Mesenchymal stem cell (in vitro differentiated cells and primary cell): ENCODE measurements at regions not wholly inside any gene's neighbourhood (a gene's known extent, or its start where the extent isn't known, plus 50 kb on each side); places are given as distances from the start of the nearest gene placed in this dataset.

Experiments
- DNase-seq: peaks from one replicate; pipeline ENCODE4 v3.0.0-alpha.2; 2013
- H2AFZ ChIP-seq: one replicate; pipeline ENCODE4 v1.6.1; 2013; ENCODE audit warnings: low read depth, mild to moderate bottlenecking, control low read depth, inconsistent platforms, low read length, moderate library complexity
- H2AK5ac ChIP-seq: 2 replicates; pipeline ENCODE4 v1.6.1; 2013; ENCODE audit warnings: low read length, moderate library complexity, mild to moderate bottlenecking, inconsistent platforms; ENCODE audit not compliant: severe bottlenecking
- H2BK120ac ChIP-seq: one replicate; pipeline ENCODE4 v1.6.1; 2013; ENCODE audit warnings: low read depth, mild to moderate bottlenecking, inconsistent platforms, low read length, moderate library complexity
- H2BK12ac ChIP-seq, 2 experiments: one replicate each; pipeline ENCODE4 v1.6.1; 2013; ENCODE audit warnings: inconsistent platforms in 2 of 2, low read length in 2 of 2, mild to moderate bottlenecking in 2 of 2, moderate library complexity in 2 of 2, control low read depth in 1 of 2
- H2BK15ac ChIP-seq: one replicate; pipeline ENCODE4 v1.6.1; 2013; ENCODE audit warnings: mild to moderate bottlenecking, low read depth, inconsistent platforms; ENCODE audit not compliant: poor library complexity, severe bottlenecking
- H2BK5ac ChIP-seq: 2 replicates; pipeline ENCODE4 v1.6.1; 2013; ENCODE audit warnings: low read depth, mild to moderate bottlenecking, low read length, control low read depth, inconsistent platforms; ENCODE audit not compliant: poor library complexity, severe bottlenecking
- H3K14ac ChIP-seq, 2 experiments: one replicate each; pipeline ENCODE4 v1.6.1; 2013; ENCODE audit warnings: inconsistent platforms in 2 of 2, low read length in 2 of 2, control low read depth in 1 of 2, mild to moderate bottlenecking in 1 of 2, moderate library complexity in 1 of 2
- H3K18ac ChIP-seq, 2 experiments: one replicate each; pipeline ENCODE4 v1.6.1; 2013; ENCODE audit warnings: inconsistent platforms in 2 of 2, low read length in 2 of 2, control low read depth in 1 of 2, low read depth in 1 of 2, mild to moderate bottlenecking in 1 of 2
- H3K23ac ChIP-seq, 2 experiments: one replicate each; pipeline ENCODE4 v1.6.1; 2013; ENCODE audit warnings: inconsistent platforms in 2 of 2, low read length in 2 of 2, mild to moderate bottlenecking in 2 of 2, moderate library complexity in 2 of 2, control low read depth in 1 of 2
- H3K27ac ChIP-seq: 2 replicates; pipeline ENCODE4 v1.5.1; 2013; ENCODE audit warnings: mild to moderate bottlenecking, moderate library complexity, low read length, control low read depth, inconsistent platforms; ENCODE audit not compliant: poor library complexity, severe bottlenecking
- H3K27me3 ChIP-seq, 2 experiments: 2 replicates each; pipeline versions ENCODE4 v1.6.1 to v1.7.0; 2013; ENCODE audit warnings: low read length in 2 of 2, mild to moderate bottlenecking in 2 of 2, moderate library complexity in 2 of 2, control low read depth in 1 of 2, inconsistent platforms in 1 of 2; ENCODE audit not compliant: control insufficient read depth in 1 of 2, insufficient read depth in 1 of 2
- H3K36me3 ChIP-seq, 2 experiments: 2 replicates each; pipeline versions ENCODE4 v1.6.1 to v1.7.0; 2013; ENCODE audit warnings: low read length in 2 of 2, control low read depth in 1 of 2, inconsistent platforms in 1 of 2, low read depth in 1 of 2, mild to moderate bottlenecking in 1 of 2; ENCODE audit not compliant: insufficient read depth in 2 of 2, control insufficient read depth in 1 of 2
- H3K4ac ChIP-seq, 2 experiments: one replicate each; pipeline ENCODE4 v1.6.1; 2013; ENCODE audit warnings: inconsistent platforms in 2 of 2, low read length in 2 of 2, mild to moderate bottlenecking in 2 of 2, moderate library complexity in 2 of 2, control low read depth in 1 of 2, low read depth in 1 of 2
- H3K4me1 ChIP-seq: 2 replicates; pipeline ENCODE4 v1.6.1; 2013; ENCODE audit warnings: low read depth, low read length, control low read depth; ENCODE audit not compliant: control insufficient read depth, insufficient read depth
- H3K4me2 ChIP-seq: 2 replicates; pipeline ENCODE4 v1.6.1; 2013; ENCODE audit warnings: low read length, mild to moderate bottlenecking, inconsistent platforms; ENCODE audit not compliant: poor library complexity, severe bottlenecking
- H3K4me3 ChIP-seq, 2 experiments: 2 replicates each; pipeline versions ENCODE4 v1.5.1 to v1.7.0; 2013; ENCODE audit warnings: low read length in 2 of 2, mild to moderate bottlenecking in 2 of 2, control low read depth in 1 of 2, low read depth in 1 of 2; ENCODE audit not compliant: insufficient read depth in 1 of 2
- H3K79me1 ChIP-seq: replicated peaks from 2 replicates; pipeline ENCODE4 v1.6.1; 2013; ENCODE audit warnings: mild to moderate bottlenecking, control low read depth, low read length, inconsistent platforms; ENCODE audit not compliant: poor library complexity, severe bottlenecking
- H3K9ac ChIP-seq: 2 replicates; pipeline ENCODE4 v1.7.0; 2013; ENCODE audit warnings: mild to moderate bottlenecking, low read length, moderate library complexity
- H3K9me3 ChIP-seq: 2 replicates; pipeline ENCODE4 v1.7.0; 2013; ENCODE audit warnings: mild to moderate bottlenecking, low read length; ENCODE audit not compliant: control insufficient read depth
- H4K8ac ChIP-seq: one replicate; pipeline ENCODE4 v1.6.1; 2013; ENCODE audit warnings: inconsistent platforms, mild to moderate bottlenecking, low read length, moderate library complexity
- H4K91ac ChIP-seq: one replicate; pipeline ENCODE4 v1.6.1; 2013; ENCODE audit warnings: mild to moderate bottlenecking, low read length, inconsistent platforms
- WGBS: methylation state at CpG from one replicate; pipeline ENCODE4 v1.1.7; 2013; ENCODE audit warnings: mixed read lengths; 5-methylcytosine and 5-hydroxymethylcytosine counted together

GRCh38 chr2:26527726-26528585 lies 50.0 kb upstream of the OTOF start:
- Histone ChIP-seq H2AFZ (no peak overlapping the region), H4K91ac (no peak overlapping the region), H3K14ac (no peak overlapping the region), H3K36me3 (no peaks in the 10 kb centered on the region), H2BK120ac (no peak overlapping the region), H3K4ac (no peak overlapping the region), H3K9me3 (no peaks in the 10 kb centered on the region), H3K4me2 (no peak overlapping the region), H4K8ac (no peak overlapping the region), H3K4me1 (peaks cover 4% of the 10 kb centered on the region), H3K27me3 (peaks cover 44 to 49% of the 10 kb centered on the region in 2 experiments), H3K18ac (no peak overlapping the region), H3K23ac (no peak overlapping the region), H3K9ac (no peak overlapping the region), H3K4me3 (no peak overlapping the region), H2AK5ac (no peak overlapping the region), H2BK12ac (no peak overlapping the region), H3K79me1 (no peaks in the 10 kb centered on the region), H2BK5ac (no peak overlapping the region), H3K27ac (no peak overlapping the region), H2BK15ac (no peak overlapping the region)
- DNase-seq: no peak
- 85% methylated on average over 9 of the region's 11 CpGs for WGBS
